ENCODE measurements at regions not wholly inside any gene's neighbourhood (a gene's known extent, or its start where the extent isn't known, plus 50 kb on each side); places are given as distances from the start of the nearest gene placed in this dataset.

DNA sequence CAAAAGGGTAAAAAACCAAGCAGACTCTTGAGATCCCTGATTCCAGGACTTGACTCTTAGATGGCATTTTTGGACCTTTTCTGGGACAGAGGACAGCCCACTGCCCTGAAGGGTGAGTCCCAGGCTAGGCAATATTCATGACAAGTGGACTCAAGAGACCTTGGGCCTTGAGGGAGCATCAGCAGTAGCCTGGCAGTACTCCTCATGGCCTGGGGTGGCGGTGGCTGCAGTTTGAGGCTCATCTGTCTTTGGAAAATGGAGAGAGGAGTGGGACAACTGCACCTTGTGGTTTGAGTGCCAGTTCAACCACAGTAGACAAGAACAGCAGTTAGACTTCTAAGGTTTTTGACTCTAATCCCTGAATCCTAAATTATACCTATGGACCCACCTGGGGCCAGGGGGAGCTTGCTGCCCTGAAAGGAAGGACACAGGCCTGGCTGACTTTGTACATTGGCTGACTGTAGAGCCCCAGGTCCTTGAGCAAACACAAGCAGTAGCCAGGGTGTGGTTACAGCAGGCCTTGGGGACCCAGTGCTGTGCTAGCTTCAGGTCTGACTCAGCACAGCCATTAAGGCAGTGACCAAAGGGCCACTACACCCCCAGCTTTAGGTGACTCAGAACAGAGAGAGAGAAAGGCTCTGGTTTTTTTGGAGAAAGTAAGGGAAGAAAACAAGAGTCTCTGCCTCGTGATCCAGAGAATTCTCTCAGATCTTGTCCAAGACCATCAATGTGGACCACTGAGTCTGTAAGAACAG is 1023.2 kb downstream of the KCNT2 start:
- dilution Hi-C loops (cut with MboI; ENCODE audit: extremely low pct_ligation_motif_present, low sequenced_read_pairs): no loop called here
- BruUV-seq (replicated peaks): no TSS peak

DNA sequence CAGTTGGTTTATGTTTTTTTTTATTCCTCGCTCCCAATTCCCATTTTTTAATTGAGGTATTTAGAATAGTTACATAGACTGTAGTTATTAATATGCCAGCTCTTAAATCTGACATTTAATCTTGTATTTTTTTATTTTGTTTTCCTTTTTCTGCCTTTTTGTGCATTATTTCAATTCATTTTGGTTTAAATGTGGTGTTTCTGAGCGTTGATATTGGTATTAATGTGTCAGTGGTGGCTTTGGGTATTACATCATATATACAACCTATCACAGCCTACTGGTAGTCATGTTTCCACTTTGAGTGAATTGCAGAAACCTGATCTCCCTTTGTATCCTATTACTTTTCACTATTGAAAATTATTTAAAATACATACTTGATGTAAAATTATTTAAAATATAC is 1027.3 kb downstream of the KCNT2 start:
- intact Hi-C loops (cut with micrococcal nuclease) (no loop called here), dilution Hi-C loops (cut with MboI; ENCODE audit: extremely low pct_ligation_motif_present, low sequenced_read_pairs) (no loop called here)
- ChIA-PET POLR2A (no interaction called here), CTCF (no interaction called here)
- H3K9me1 ChIP-seq (replicated peaks; ENCODE audit: control insufficient read depth, extremely low read depth, insufficient read depth, low read length): no peaks in the 10 kb centered on the region
- TF ChIP-seq POLR2AphosphoS5 (IDR thresholded peaks at IDR 0.05; ENCODE audit: insufficient read depth, low read depth, low read length) (no peak), JUN (IDR thresholded peaks at IDR 0.05; ENCODE audit: borderline replicate concordance, insufficient read depth, insufficient read length, low read depth) (no peak), FOS (IDR thresholded peaks at IDR 0.05; ENCODE audit: borderline replicate concordance, insufficient read depth, low read length) (no peak), EZH2 (IDR thresholded peaks at IDR 0.05; ENCODE audit: borderline replicate concordance, low read depth, low read length, severe bottlenecking) (no peak), MYC (IDR thresholded peaks at IDR 0.05; ENCODE audit: low read depth, low read length) (no peak)
- TF ChIP-seq, protein P1, sequence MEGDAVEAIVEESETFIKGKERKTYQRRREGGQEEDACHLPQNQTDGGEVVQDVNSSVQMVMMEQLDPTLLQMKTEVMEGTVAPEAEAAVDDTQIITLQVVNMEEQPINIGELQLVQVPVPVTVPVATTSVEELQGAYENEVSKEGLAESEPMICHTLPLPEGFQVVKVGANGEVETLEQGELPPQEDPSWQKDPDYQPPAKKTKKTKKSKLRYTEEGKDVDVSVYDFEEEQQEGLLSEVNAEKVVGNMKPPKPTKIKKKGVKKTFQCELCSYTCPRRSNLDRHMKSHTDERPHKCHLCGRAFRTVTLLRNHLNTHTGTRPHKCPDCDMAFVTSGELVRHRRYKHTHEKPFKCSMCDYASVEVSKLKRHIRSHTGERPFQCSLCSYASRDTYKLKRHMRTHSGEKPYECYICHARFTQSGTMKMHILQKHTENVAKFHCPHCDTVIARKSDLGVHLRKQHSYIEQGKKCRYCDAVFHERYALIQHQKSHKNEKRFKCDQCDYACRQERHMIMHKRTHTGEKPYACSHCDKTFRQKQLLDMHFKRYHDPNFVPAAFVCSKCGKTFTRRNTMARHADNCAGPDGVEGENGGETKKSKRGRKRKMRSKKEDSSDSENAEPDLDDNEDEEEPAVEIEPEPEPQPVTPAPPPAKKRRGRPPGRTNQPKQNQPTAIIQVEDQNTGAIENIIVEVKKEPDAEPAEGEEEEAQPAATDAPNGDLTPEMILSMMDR (IDR thresholded peaks at IDR 0.05; ENCODE audit: extremely low read depth in 1 of 2, insufficient read depth in 1 of 2, low read depth in 1 of 2, low read length in 2 of 2): no peak
- H3K27ac ChIP-seq (ENCODE audit: insufficient read depth, low read depth, low read length): no peak overlapping the region
- H3K79me2 ChIP-seq (ENCODE audit: control insufficient read depth, insufficient read depth, low read length): no peaks in the 10 kb centered on the region
- FAIRE-seq (no peak), DNase-seq (ENCODE audit: low read depth, low spot score) (no peak)
- no peak overlapping the region for H2AFZ ChIP-seq (ENCODE audit: low read depth, low read length)
- no peak overlapping the region for H3K4me3 ChIP-seq (replicated peaks in 1 of 3; ENCODE audit: insufficient read depth in 1 of 3, low read depth in 1 of 3, low read length in 3 of 3)
- no peak overlapping the region for H3K4me2 ChIP-seq (ENCODE audit: insufficient read depth, low read length)
- BruUV-seq (replicated peaks): no TSS peak
- no peaks in the 10 kb centered on the region for H3K9me3 ChIP-seq (replicated peaks; ENCODE audit: control insufficient read depth, insufficient read depth, low read length)
- no peaks in the 10 kb centered on the region for H3K36me3 ChIP-seq (ENCODE audit: control insufficient read depth in 2 of 2, extremely low read depth in 1 of 2, insufficient read depth in 2 of 2, low read length in 2 of 2)
- H4K20me1 ChIP-seq (replicated peaks; ENCODE audit: control insufficient read depth, extremely low read depth, insufficient read depth, low read length): no peaks in the 10 kb centered on the region
- no peaks in the 10 kb centered on the region for H3K4me1 ChIP-seq (ENCODE audit: control insufficient read depth, extremely low read depth, insufficient read depth, low read length)
- no peak overlapping the region for H3K9ac ChIP-seq (replicated peaks; ENCODE audit: extremely low read depth, insufficient read depth, low read length)
- H3K27me3 ChIP-seq (ENCODE audit: control insufficient read depth in 2 of 2, insufficient read depth in 2 of 2, low read length in 2 of 2): no peaks in the 10 kb centered on the region

More for the DNA sequence above, 1023.2 kb downstream of the KCNT2 start:
- TF ChIP-seq POLR2A (IDR thresholded peaks at IDR 0.05; ENCODE audit: low read depth, low read length): no peak
- intact Hi-C loops (cut with micrococcal nuclease): no loop called here
- no peak overlapping the region for H3K4me3 ChIP-seq (replicated peaks in 1 of 3; ENCODE audit: insufficient read depth in 1 of 3, low read depth in 1 of 3, low read length in 3 of 3)
- DNase-seq (ENCODE audit: low read depth, low spot score) (no peak), FAIRE-seq (no peak)
- no peaks in the 10 kb centered on the region for H3K9me3 ChIP-seq (replicated peaks; ENCODE audit: control insufficient read depth, insufficient read depth, low read length)
- no peak overlapping the region for H3K9ac ChIP-seq (replicated peaks; ENCODE audit: extremely low read depth, insufficient read depth, low read length)
- H3K4me2 ChIP-seq (ENCODE audit: insufficient read depth, low read length): no peak overlapping the region
- no peak overlapping the region for H2AFZ ChIP-seq (ENCODE audit: low read depth, low read length)
- no peaks in the 10 kb centered on the region for H3K79me2 ChIP-seq (ENCODE audit: control insufficient read depth, insufficient read depth, low read length)
- no peak overlapping the region for H3K27ac ChIP-seq (ENCODE audit: insufficient read depth, low read depth, low read length)
- no peaks in the 10 kb centered on the region for H4K20me1 ChIP-seq (replicated peaks; ENCODE audit: control insufficient read depth, extremely low read depth, insufficient read depth, low read length)
- no peaks in the 10 kb centered on the region for H3K36me3 ChIP-seq (ENCODE audit: control insufficient read depth in 2 of 2, extremely low read depth in 1 of 2, insufficient read depth in 2 of 2, low read length in 2 of 2)
- ChIA-PET POLR2A (no interaction called here), CTCF (no interaction called here)
- H3K9me1 ChIP-seq (replicated peaks; ENCODE audit: control insufficient read depth, extremely low read depth, insufficient read depth, low read length): no peaks in the 10 kb centered on the region
- no peaks in the 10 kb centered on the region for H3K4me1 ChIP-seq (ENCODE audit: control insufficient read depth, extremely low read depth, insufficient read depth, low read length)
- no peaks in the 10 kb centered on the region for H3K27me3 ChIP-seq (ENCODE audit: control insufficient read depth in 2 of 2, insufficient read depth in 2 of 2, low read length in 2 of 2)
